H9 (cell line): ENCODE measurements at regions not wholly inside any gene's neighbourhood (a gene's known extent, or its start where the extent isn't known, plus 50 kb on each side); places are given as distances from the start of the nearest gene placed in this dataset.

Source experiments
- DNase-seq: peaks from one replicate; pipeline ENCODE4 v3.0.0-alpha.2; 2017
- H2AFZ ChIP-seq: one replicate; pipeline ENCODE4 v1.6.1; 2013; ENCODE audit warnings: mild to moderate bottlenecking, low read length, control low read depth, moderate library complexity
- H2AK5ac ChIP-seq: 2 replicates; pipeline ENCODE4 v1.6.1; 2013; ENCODE audit warnings: low read length, control low read depth, mixed read lengths; ENCODE audit not compliant: insufficient read length
- H2BK120ac ChIP-seq: one replicate; pipeline ENCODE4 v1.6.1; 2013; ENCODE audit warnings: low read depth, mild to moderate bottlenecking, low read length, control low read depth, inconsistent platforms; ENCODE audit not compliant: poor library complexity, severe bottlenecking
- H2BK12ac ChIP-seq: 2 replicates; pipeline ENCODE4 v1.6.1; 2013; ENCODE audit warnings: low read length, control low read depth, mixed read lengths, low read depth; ENCODE audit not compliant: insufficient read length
- H2BK15ac ChIP-seq: 2 replicates; pipeline ENCODE4 v1.6.1; 2013; ENCODE audit warnings: low read depth, low read length, control low read depth
- H2BK20ac ChIP-seq: one replicate; pipeline ENCODE4 v1.6.1; 2013; ENCODE audit warnings: low read depth, mild to moderate bottlenecking, low read length, control low read depth, inconsistent platforms; ENCODE audit not compliant: poor library complexity, severe bottlenecking
- H2BK5ac ChIP-seq: 2 replicates; pipeline ENCODE4 v1.6.1; 2013; ENCODE audit warnings: low read length, control low read depth, mixed read lengths; ENCODE audit not compliant: insufficient read length
- H3K14ac ChIP-seq: 2 replicates; pipeline ENCODE4 v1.6.1; 2013; ENCODE audit warnings: low read length, control low read depth; ENCODE audit not compliant: insufficient read depth
- H3K18ac ChIP-seq: 2 replicates; pipeline ENCODE4 v1.6.1; 2013; ENCODE audit warnings: low read depth, mild to moderate bottlenecking, mixed read lengths, low read length, control low read depth; ENCODE audit not compliant: insufficient read length
- H3K23ac ChIP-seq: 2 replicates; pipeline ENCODE4 v1.6.1; 2013; ENCODE audit warnings: low read length, control low read depth, mixed read lengths, low read depth; ENCODE audit not compliant: insufficient read length
- H3K23me2 ChIP-seq: 2 replicates; pipeline ENCODE4 v1.6.1; 2013; ENCODE audit warnings: low read depth, mild to moderate bottlenecking, mixed read lengths, low read length, control low read depth; ENCODE audit not compliant: insufficient read length, poor library complexity, severe bottlenecking
- H3K27ac ChIP-seq: 2 replicates; pipeline ENCODE4 v1.5.1; 2013; ENCODE audit warnings: low read length, control low read depth, mixed read lengths, low read depth; ENCODE audit not compliant: insufficient read length
- H3K27me3 ChIP-seq: 2 replicates; pipeline ENCODE4 v1.6.1; 2013; ENCODE audit warnings: low read length, control low read depth, inconsistent platforms; ENCODE audit not compliant: insufficient read depth
- H3K4ac ChIP-seq: 2 replicates; pipeline ENCODE4 v1.6.1; 2013; ENCODE audit warnings: low read depth, mild to moderate bottlenecking, control low read depth, inconsistent platforms, low read length, moderate library complexity
- H3K4me1 ChIP-seq: 2 replicates; pipeline ENCODE4 v1.6.1; 2013; ENCODE audit warnings: low read length, control low read depth, inconsistent platforms; ENCODE audit not compliant: insufficient read depth
- H3K4me2 ChIP-seq: 2 replicates; pipeline ENCODE4 v1.6.1; 2013; ENCODE audit warnings: low read length, control low read depth, mixed read lengths; ENCODE audit not compliant: insufficient read length, insufficient read depth
- H3K56ac ChIP-seq: 2 replicates; pipeline ENCODE4 v1.6.1; 2013; ENCODE audit warnings: low read depth, mild to moderate bottlenecking, mixed read lengths, low read length, control low read depth; ENCODE audit not compliant: insufficient read length
- H3K79me1 ChIP-seq: 2 replicates; pipeline ENCODE4 v1.6.1; 2013; ENCODE audit warnings: low read depth, mild to moderate bottlenecking, moderate library complexity, low read length, control low read depth, inconsistent platforms; ENCODE audit not compliant: insufficient read depth, poor library complexity, severe bottlenecking
- H3K79me2 ChIP-seq: 2 replicates; pipeline ENCODE4 v1.6.1; 2013; ENCODE audit warnings: low read length, control low read depth, inconsistent platforms; ENCODE audit not compliant: insufficient read depth
- H3K9ac ChIP-seq: 2 replicates; pipeline ENCODE4 v1.6.1; 2013; ENCODE audit warnings: low read length, control low read depth, mixed read lengths; ENCODE audit not compliant: insufficient read length; ENCODE audit errors: extremely low read depth
- H3K9me3 ChIP-seq: one replicate; pipeline ENCODE4 v1.6.1; 2013; ENCODE audit warnings: low read depth, low read length, inconsistent platforms; ENCODE audit not compliant: control insufficient read depth
- H3T11ph ChIP-seq: one replicate; pipeline ENCODE4 v1.6.1; 2013; ENCODE audit warnings: mild to moderate bottlenecking, low read length, control low read depth, inconsistent platforms
- H4K20me1 ChIP-seq: one replicate; pipeline ENCODE4 v1.6.1; 2013; ENCODE audit not compliant: control insufficient read depth, insufficient read length, insufficient read depth
- H4K5ac ChIP-seq: 2 replicates; pipeline ENCODE4 v1.6.1; 2013; ENCODE audit warnings: low read depth, mild to moderate bottlenecking, mixed read lengths, low read length, control low read depth; ENCODE audit not compliant: insufficient read length
- H4K8ac ChIP-seq: replicated peaks from 2 replicates; pipeline ENCODE4 v1.6.1; 2013; ENCODE audit warnings: low read length, control low read depth, mixed read lengths, low read depth; ENCODE audit not compliant: insufficient read length
- H4K91ac ChIP-seq: 2 replicates; pipeline ENCODE4 v1.6.1; 2013; ENCODE audit warnings: low read depth, mild to moderate bottlenecking, moderate library complexity, mixed read lengths, low read length, control low read depth; ENCODE audit not compliant: insufficient read length
- H3K27ac Mint-ChIP-seq, 3 experiments: 2 replicates in 2 of 3; 3 replicates in 1 of 3; pipeline ENCODE4 v1.8.0; 2020 to 2021; ENCODE audit warnings: mixed read lengths in 3 of 3, mild to moderate bottlenecking in 1 of 3, moderate library complexity in 1 of 3
- H3K27me3 Mint-ChIP-seq: 2 replicates; pipeline ENCODE4 v1.8.0; 2021; ENCODE audit warnings: low read depth, mild to moderate bottlenecking, moderate library complexity, mixed read lengths
- H3K36me3 Mint-ChIP-seq, 3 experiments: 2 replicates in 2 of 3; 3 replicates in 1 of 3; pipeline ENCODE4 v1.8.0; 2020 to 2021; ENCODE audit warnings: low read depth in 3 of 3, mixed read lengths in 3 of 3; ENCODE audit not compliant: insufficient read depth in 1 of 3
- H3K4me1 Mint-ChIP-seq, 2 experiments: 2 replicates each; pipeline ENCODE4 v1.8.0; 2020; ENCODE audit warnings: mixed read lengths in 2 of 2
- H3K4me3 Mint-ChIP-seq, 2 experiments: 2 replicates in 1 of 2; 3 replicates in 1 of 2; pipeline ENCODE4 v1.8.0; 2020 to 2021; ENCODE audit warnings: mild to moderate bottlenecking in 2 of 2, mixed read lengths in 2 of 2, moderate library complexity in 1 of 2
- H3K9me3 Mint-ChIP-seq, 2 experiments: 2 replicates in 1 of 2; 3 replicates in 1 of 2; pipeline ENCODE4 v1.8.0; 2020; ENCODE audit warnings: mild to moderate bottlenecking in 2 of 2, mixed read lengths in 2 of 2, moderate library complexity in 1 of 2
- CTCF ChIP-seq: fragments of 200-600 bp; sonication (generic); conservative IDR thresholded peaks from 3 replicates; pipeline ENCODE4 v1.8.0; 2021; ENCODE audit warnings: antibody characterized with exemption, mild to moderate bottlenecking
- WGBS: extraction: QIAGEN DNeasy Blood & Tissue Kit; methylation state at CpG from one replicate; pipeline ENCODE4 v1.1.7; 2013; ENCODE audit warnings: missing lambda C conversion rate, low lambda C conversion rate, mixed read lengths; ENCODE audit not compliant: insufficient read length; ENCODE audit errors: extremely low coverage; 5-methylcytosine and 5-hydroxymethylcytosine counted together

- Histone ChIP-seq H3K27ac (no peak overlapping the region), H3K9ac (no peak overlapping the region), H3K79me1 (no peaks in the 10 kb centered on the region), H3K23me2 (no peaks in the 10 kb centered on the region), H2AK5ac (no peak overlapping the region), H3K14ac (no peak overlapping the region), H3K9me3 (no peaks in the 10 kb centered on the region), H3K4ac (no peak overlapping the region), H2BK20ac (no peak overlapping the region), H3K4me2 (no peak overlapping the region), H3K23ac (no peak overlapping the region), H3K79me2 (no peaks in the 10 kb centered on the region), H4K20me1 (no peaks in the 10 kb centered on the region), H3K18ac (no peak overlapping the region), H3T11ph (no peak overlapping the region), H4K5ac (no peak overlapping the region), H2BK12ac (no peak overlapping the region), H3K4me1 (peaks cover 7% of the 10 kb centered on the region; the same call in 1 of the 2 replicates), H4K8ac (no peak overlapping the region), H2BK15ac (no peak overlapping the region), H2BK120ac (no peak overlapping the region), H3K56ac (no peak overlapping the region), H2AFZ (no peak overlapping the region), H3K27me3 (no peaks in the 10 kb centered on the region), H4K91ac (no peak overlapping the region), H2BK5ac (no peak overlapping the region)
- peaks cover 23 to 30% of the 10 kb centered on the region in 2 experiments for H3K9me3 Mint-ChIP-seq
- peaks cover 8 to 19% (median 17%) of the 10 kb centered on the region in 3 experiments; a peak in 6 of 7 replicates for H3K36me3 Mint-ChIP-seq
- no peak for TF ChIP-seq CTCF
- no peak overlapping the region; a peak in 1 of 7 replicates for H3K27ac Mint-ChIP-seq
- WGBS = no CpG with 5 or more reads among the region's 2 CpGs
- H3K4me1 Mint-ChIP-seq = peaks cover 20 to 23% of the 10 kb centered on the region in 2 experiments
- no peak overlapping the region for H3K4me3 Mint-ChIP-seq
- DNase-seq = no peak
- H3K27me3 Mint-ChIP-seq = peaks cover 1% of the 10 kb centered on the region
Observed at GRCh38 chr5:152178350-152178699, 226.8 kb downstream of the NMUR2 start.
